ENCODE measurements at regions not wholly inside any gene's neighbourhood (a gene's known extent, or its start where the extent isn't known, plus 50 kb on each side); places are given as distances from the start of the nearest gene placed in this dataset.

DNA sequence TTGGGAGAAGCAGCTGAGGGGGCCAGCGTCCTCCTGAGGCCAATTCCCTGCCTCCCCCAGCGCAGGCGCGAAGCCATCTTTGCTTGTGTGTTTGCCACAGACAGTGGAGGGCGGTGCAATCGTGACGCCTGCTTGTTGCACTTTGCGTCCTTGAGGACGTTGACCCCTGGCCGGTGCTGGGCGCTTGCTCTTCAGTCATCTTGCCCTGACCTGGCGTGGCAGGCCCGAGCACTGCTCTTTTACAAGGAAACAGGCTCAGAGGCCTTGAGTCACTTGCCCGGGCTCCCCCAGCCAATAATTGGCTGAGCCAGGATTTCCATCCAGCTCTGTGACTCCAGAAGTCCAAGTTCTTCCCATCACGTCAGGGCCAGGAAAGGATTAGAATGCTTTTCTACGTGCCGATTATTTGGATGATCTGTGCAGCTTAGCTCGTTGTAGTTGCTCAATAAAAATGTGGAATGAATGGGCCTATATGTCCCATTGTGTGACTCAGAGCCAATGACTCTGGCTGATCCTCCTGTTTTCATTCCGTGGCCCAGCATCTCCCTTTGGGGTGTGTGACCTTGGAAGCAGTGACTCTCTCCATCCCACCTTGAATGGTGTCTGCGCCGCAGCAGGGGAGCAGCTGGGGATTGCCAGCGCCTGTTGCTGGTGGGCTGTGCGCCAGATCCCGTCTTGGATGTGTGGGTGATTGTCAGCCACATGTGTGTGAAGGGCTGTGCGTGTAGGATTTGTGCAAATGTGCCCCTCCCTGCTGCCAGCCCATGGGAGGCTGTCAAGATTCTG is 214.1 kb downstream of the SEC14L1 start:
- no peak overlapping the region for H3K9ac ChIP-seq (replicated peaks in 1 of 4; ENCODE audit: extremely low read depth in 1 of 4, low read depth in 3 of 4, low read length in 3 of 4)
- peaks cover 0 to 13% (median 6%) of the 10 kb centered on the region in 4 experiments; a peak in 6 of 7 replicates for H3K4me1 ChIP-seq (replicated peaks in 1 of 4; ENCODE audit: control insufficient read depth in 3 of 4, insufficient read depth in 4 of 4, low read length in 3 of 4)
- POLR2A ChIA-PET (ENCODE audit: partially characterized antibody): interaction anchor here (1.1 to 1.4 kb wide), 3 partner anchors 9 to 67 kb away, joined by 3 to 4 read pairs (median 3); no protein-coding TSS in a partner anchor
- H3K23me2 ChIP-seq (ENCODE audit: low read depth, low read length): no peaks in the 10 kb centered on the region
- H2BK20ac ChIP-seq (ENCODE audit: low read length): no peak overlapping the region
- H3K27me3 ChIP-seq (replicated peaks in 1 of 4; ENCODE audit: control insufficient read depth in 3 of 4, extremely low read depth in 1 of 4, insufficient read depth in 3 of 4, low read length in 3 of 4): no peaks in the 10 kb centered on the region
- no peaks in the 10 kb centered on the region for H3K36me3 ChIP-seq (ENCODE audit: control insufficient read depth in 2 of 4, insufficient read depth in 4 of 4, low read length in 3 of 4)
- CTCF ChIA-PET (ENCODE audit: partially characterized antibody): interaction anchor here (0.8 to 1.5 kb wide), 3 partner anchors 23 to 138 kb away, joined by 3 to 5 read pairs (median 5); no protein-coding TSS in a partner anchor
- no peak overlapping the region for H4K5ac ChIP-seq (ENCODE audit: insufficient read length, low read depth, low read length)
- no peak overlapping the region for H3K4me2 ChIP-seq (ENCODE audit: insufficient read depth in 1 of 2, low read depth in 2 of 2, low read length in 2 of 2)
- H3K79me2 ChIP-seq (ENCODE audit: control insufficient read depth in 1 of 2, insufficient read depth in 2 of 2, low read length in 2 of 2): 0 out of 4 replicates have a peak, but pooled peaks cover 0 to 3% of the 10 kb centered on the region in 2 experiments
- H3K23ac ChIP-seq (ENCODE audit: insufficient read length): no peak overlapping the region
- H3K79me1 ChIP-seq (ENCODE audit: low read depth, low read length): peaks cover 5% of the 10 kb centered on the region
- FAIRE-seq (no peak), DNase-seq (ENCODE audit: low read depth in 1 of 2, low spot score in 2 of 2) (no peak)
- H3K27ac ChIP-seq (ENCODE audit: low read depth, low read length): no peak overlapping the region
- no peak overlapping the region for H3K4ac ChIP-seq (replicated peaks; ENCODE audit: insufficient read length, low read depth, low read length)
- H3K56ac ChIP-seq (replicated peaks; ENCODE audit: insufficient read length, low read depth, low read length): no peak overlapping the region
- peaks cover 4 to 10% of the 10 kb centered on the region in 2 experiments; a peak in 2 of 4 replicates for H3K9me3 ChIP-seq (ENCODE audit: insufficient read depth in 2 of 2, low read depth in 1 of 2, low read length in 1 of 2)
- H3K14ac ChIP-seq (ENCODE audit: insufficient read length): no peak overlapping the region
- H2BK15ac ChIP-seq (ENCODE audit: low read length): no peak overlapping the region
- H2BK120ac ChIP-seq (replicated peaks; ENCODE audit: low read depth, low read length): no peak overlapping the region
- H2BK12ac ChIP-seq (ENCODE audit: low read depth, low read length): no peak overlapping the region
- peak overlapping the region; percentile 6 for H4K91ac ChIP-seq (replicated peaks; ENCODE audit: insufficient read length, low read length)
- no peak overlapping the region for H2BK5ac ChIP-seq (ENCODE audit: low read depth, low read length)
- H4K20me1 ChIP-seq (replicated peaks in 1 of 2; ENCODE audit: control insufficient read depth in 1 of 2, insufficient read depth in 2 of 2, low read length in 2 of 2): peaks cover 0 to 3% of the 10 kb centered on the region in 2 experiments
- H2AK5ac ChIP-seq (ENCODE audit: low read depth, low read length): peak overlapping the region; percentile 1; the same call in 1 of the 2 replicates
- no peak overlapping the region; the same call in 1 of the 2 replicates for H4K8ac ChIP-seq (ENCODE audit: extremely low read depth, insufficient read depth, low read length)
- no peak overlapping the region for H3K4me3 ChIP-seq (ENCODE audit: extremely low read depth in 1 of 4, insufficient read depth in 2 of 4, low read depth in 3 of 4, low read length in 4 of 4)
- no peak overlapping the region; the same call in 1 of the 2 replicates for H3K18ac ChIP-seq (ENCODE audit: extremely low read depth, low read length)
- 88% methylated on average over 25 of the region's 25 CpGs; no CpG with 5 or more reads in 1 of the 2 experiments for WGBS, 2 experiments (ENCODE audit: extremely low coverage in 1 of 2, insufficient coverage in 1 of 2, insufficient read length in 1 of 2, insufficient replicate concordance in 2 of 2, low coverage in 1 of 2, low lambda C conversion rate in 2 of 2, missing lambda C conversion rate in 1 of 2)
- no peak overlapping the region for H2AFZ ChIP-seq (ENCODE audit: low read length)
